Type B pancreatic cell (in vitro differentiated cells): ENCODE measurements at regions not wholly inside any gene's neighbourhood (a gene's known extent, or its start where the extent isn't known, plus 50 kb on each side); places are given as distances from the start of the nearest gene placed in this dataset.

Experiments used
- DNase-seq: peaks from one replicate; pipeline ENCODE4 v3.0.0; 2021; ENCODE audit warnings: mixed read lengths; ENCODE audit not compliant: unreplicated experiment; ENCODE audit errors: extremely low spot score
- H3K27ac Mint-ChIP-seq: 2 replicates; pipeline ENCODE4 v1.8.0; 2021; ENCODE audit warnings: mild to moderate bottlenecking, mixed read lengths
- H3K27me3 Mint-ChIP-seq: 2 replicates; pipeline ENCODE4 v1.8.0; 2021; ENCODE audit warnings: mixed read lengths
- H3K36me3 Mint-ChIP-seq: 2 replicates; pipeline ENCODE4 v1.8.0; 2021; ENCODE audit warnings: mixed read lengths
- H3K4me1 Mint-ChIP-seq: one replicate; pipeline ENCODE4 v1.8.0; 2021; ENCODE audit warnings: mixed read lengths; ENCODE audit not compliant: unreplicated experiment
- H3K4me3 Mint-ChIP-seq: 2 replicates; pipeline ENCODE4 v1.8.0; 2021; ENCODE audit warnings: mild to moderate bottlenecking, mixed read lengths
- H3K9me3 Mint-ChIP-seq: 2 replicates; pipeline ENCODE4 v1.8.0; 2021; ENCODE audit warnings: mixed read lengths
- TF ChIP-seq, protein P1 (sequence below): fragments of 200-600 bp; sonication (generic); conservative IDR thresholded peaks from 2 replicates; pipeline ENCODE4 v1.5.0; 2021; ENCODE audit warnings: antibody characterized with exemption, mild to moderate bottlenecking

DNA sequence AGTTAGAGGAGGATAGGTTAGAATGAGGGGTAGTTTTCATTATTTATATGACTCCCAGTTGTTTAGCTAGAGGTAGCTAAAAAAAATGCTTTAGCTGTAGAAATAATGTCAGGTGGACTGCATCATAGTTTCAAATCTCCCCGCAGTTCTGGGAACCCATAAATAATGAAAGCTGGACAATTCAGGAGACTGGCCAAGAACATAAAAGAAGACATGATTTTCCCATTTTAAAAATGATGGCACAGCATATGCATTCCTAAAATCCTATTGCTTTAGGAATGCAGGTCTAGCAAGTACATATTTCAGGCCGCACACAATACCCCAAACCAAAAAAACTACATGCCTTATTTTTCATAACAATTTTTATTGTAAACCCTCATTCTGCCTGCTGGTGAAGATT lies 143.3 kb downstream of the CTH start:
- no peak overlapping the region for H3K4me3 Mint-ChIP-seq
- H3K9me3 Mint-ChIP-seq = no peaks in the 10 kb centered on the region
- no peak for DNase-seq
- no peaks in the 10 kb centered on the region for H3K4me1 Mint-ChIP-seq
- H3K27ac Mint-ChIP-seq = no peak overlapping the region
- peaks cover 22% of the 10 kb centered on the region for H3K27me3 Mint-ChIP-seq
- no peaks in the 10 kb centered on the region for H3K36me3 Mint-ChIP-seq
- TF ChIP-seq, protein P1, sequence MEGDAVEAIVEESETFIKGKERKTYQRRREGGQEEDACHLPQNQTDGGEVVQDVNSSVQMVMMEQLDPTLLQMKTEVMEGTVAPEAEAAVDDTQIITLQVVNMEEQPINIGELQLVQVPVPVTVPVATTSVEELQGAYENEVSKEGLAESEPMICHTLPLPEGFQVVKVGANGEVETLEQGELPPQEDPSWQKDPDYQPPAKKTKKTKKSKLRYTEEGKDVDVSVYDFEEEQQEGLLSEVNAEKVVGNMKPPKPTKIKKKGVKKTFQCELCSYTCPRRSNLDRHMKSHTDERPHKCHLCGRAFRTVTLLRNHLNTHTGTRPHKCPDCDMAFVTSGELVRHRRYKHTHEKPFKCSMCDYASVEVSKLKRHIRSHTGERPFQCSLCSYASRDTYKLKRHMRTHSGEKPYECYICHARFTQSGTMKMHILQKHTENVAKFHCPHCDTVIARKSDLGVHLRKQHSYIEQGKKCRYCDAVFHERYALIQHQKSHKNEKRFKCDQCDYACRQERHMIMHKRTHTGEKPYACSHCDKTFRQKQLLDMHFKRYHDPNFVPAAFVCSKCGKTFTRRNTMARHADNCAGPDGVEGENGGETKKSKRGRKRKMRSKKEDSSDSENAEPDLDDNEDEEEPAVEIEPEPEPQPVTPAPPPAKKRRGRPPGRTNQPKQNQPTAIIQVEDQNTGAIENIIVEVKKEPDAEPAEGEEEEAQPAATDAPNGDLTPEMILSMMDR = no peak

DNA sequence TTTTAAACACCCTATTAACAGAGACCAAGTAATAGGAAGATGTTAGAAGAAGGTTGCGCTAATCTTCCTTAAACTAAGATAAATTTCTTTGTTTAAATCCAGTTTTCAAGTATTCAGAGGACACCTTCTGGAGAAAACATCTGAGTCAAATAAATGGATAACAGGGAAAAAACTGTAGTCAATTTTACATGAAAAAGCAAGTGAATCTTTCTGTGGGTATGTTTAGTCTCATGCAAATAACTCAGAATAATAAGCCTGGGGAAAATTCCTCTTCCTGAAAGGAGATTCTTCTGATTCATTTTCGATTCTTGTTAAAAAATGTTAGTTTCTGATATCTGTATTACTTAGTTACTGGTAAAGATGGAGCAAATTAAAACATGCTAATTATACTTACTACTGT lies 145.5 kb downstream of the CTH start:
- peaks cover 23% of the 10 kb centered on the region for H3K27me3 Mint-ChIP-seq
- H3K27ac Mint-ChIP-seq = no peak overlapping the region
- no peaks in the 10 kb centered on the region for H3K9me3 Mint-ChIP-seq
- no peak for DNase-seq
- no peaks in the 10 kb centered on the region for H3K4me1 Mint-ChIP-seq
- no peak overlapping the region for H3K4me3 Mint-ChIP-seq
- H3K36me3 Mint-ChIP-seq = no peaks in the 10 kb centered on the region
- TF ChIP-seq, protein P1 = no peak

DNA sequence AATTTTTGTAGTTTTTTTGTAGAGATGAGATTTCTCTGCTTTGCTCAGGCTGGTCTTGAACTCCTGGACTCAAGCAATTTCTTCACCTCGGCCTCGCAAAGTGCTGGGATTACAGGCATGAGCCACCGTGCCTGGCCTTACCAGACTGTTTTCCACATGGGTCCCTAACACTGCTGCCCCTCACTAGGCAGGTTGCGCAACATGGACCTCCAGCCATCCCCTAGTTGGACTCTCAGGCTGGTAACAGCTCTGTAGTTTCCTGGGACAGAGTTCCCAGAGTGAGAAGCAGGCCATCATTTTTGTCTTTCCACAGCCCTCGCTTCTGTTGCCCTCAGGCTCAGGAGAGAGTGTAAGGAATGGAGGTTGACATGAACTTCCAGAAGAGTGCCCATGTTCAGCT lies 156.1 kb downstream of the CTH start:
- Mint-ChIP-seq H3K9me3 (no peaks in the 10 kb centered on the region), H3K4me3 (no peak overlapping the region), H3K4me1 (no peaks in the 10 kb centered on the region), H3K27ac (no peak overlapping the region), H3K27me3 (peaks cover 25% of the 10 kb centered on the region), H3K36me3 (no peaks in the 10 kb centered on the region)
- TF ChIP-seq, protein P1 = no peak
- DNase-seq = no peak

DNA sequence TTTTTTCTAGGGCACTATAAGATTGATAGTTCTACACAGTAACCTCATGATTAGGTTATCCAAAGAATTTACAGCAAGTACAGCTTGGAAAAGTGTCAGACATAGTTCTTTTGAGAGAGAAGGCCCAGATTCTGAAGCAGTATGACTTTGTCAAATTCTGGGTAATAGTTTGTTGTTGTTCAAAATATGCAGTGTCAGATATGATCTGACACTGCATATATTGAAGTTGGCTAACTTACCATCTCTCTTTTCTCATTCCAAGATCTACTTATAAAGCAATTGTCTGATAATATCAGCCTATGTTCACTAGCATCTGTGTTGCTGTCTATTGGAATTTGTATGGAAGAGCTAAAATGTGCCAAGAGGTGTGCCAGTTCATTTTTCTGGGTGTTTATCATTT lies 160.1 kb downstream of the CTH start:
- Mint-ChIP-seq H3K9me3 (no peaks in the 10 kb centered on the region), H3K36me3 (no peaks in the 10 kb centered on the region), H3K27me3 (peaks cover 3% of the 10 kb centered on the region), H3K4me3 (no peak overlapping the region), H3K4me1 (no peaks in the 10 kb centered on the region), H3K27ac (no peak overlapping the region)
- TF ChIP-seq, protein P1 = no peak
- DNase-seq = no peak

DNA sequence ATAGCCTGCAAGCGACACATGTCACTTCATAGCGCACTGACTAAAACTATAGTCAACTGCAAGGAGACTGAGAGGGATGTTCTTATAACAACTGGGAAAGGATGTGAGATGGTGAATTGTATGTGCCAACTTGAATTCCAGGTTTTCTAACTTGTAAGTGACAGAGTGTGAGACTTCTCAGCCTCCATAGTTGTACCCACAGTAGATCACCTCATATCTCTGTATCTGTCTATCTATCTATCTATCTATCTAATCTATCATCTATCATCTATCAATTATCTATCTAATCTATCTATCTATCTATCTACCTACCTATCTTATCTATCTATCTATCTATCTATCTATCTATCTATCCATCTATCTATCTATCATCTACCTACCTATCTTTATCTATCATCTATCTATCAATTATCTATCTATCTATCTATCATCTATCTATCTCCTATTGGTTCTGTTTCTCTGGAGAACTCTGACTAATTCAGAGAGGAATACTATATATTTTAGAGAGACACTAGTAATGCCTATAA lies 162.3 kb downstream of the CTH start:
- Mint-ChIP-seq H3K27ac (no peak overlapping the region), H3K4me1 (no peaks in the 10 kb centered on the region), H3K4me3 (no peak overlapping the region), H3K9me3 (no peaks in the 10 kb centered on the region), H3K27me3 (peaks cover 3% of the 10 kb centered on the region), H3K36me3 (no peaks in the 10 kb centered on the region)
- TF ChIP-seq, protein P1 = no peak
- no peak for DNase-seq

DNA sequence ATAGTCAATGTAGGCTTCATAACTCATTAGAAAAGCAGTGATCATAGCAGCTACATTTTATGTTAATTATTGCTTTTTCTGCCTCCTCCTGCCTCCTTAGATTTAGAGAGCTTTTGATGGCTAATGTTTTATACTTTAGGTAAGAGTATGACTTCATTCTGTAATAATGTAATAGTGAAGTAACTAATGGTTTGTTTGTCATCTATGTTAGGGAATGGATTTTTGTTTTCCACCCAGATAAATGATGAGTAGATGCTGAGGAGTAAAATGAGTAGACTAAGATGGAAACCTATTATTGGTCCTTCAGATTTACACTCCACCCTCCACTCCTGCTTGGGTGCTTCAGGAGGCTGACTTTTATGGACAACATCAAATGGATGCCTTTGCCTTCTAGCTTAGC lies 170.6 kb downstream of the CTH start:
- H3K4me1 Mint-ChIP-seq = no peaks in the 10 kb centered on the region
- H3K36me3 Mint-ChIP-seq = no peaks in the 10 kb centered on the region
- no peaks in the 10 kb centered on the region for H3K27me3 Mint-ChIP-seq
- H3K4me3 Mint-ChIP-seq = no peak overlapping the region
- H3K9me3 Mint-ChIP-seq = no peaks in the 10 kb centered on the region
- TF ChIP-seq, protein P1 = no peak
- no peak for DNase-seq
- H3K27ac Mint-ChIP-seq = no peak overlapping the region
